ENCODE measurements at regions not wholly inside any gene's neighbourhood (a gene's known extent, or its start where the extent isn't known, plus 50 kb on each side); places are given as distances from the start of the nearest gene placed in this dataset. TPM values are rescaled to one million over a fixed set of nuclear protein-coding genes. Genes with fewer than 3 reads are reported as not detected.
"Not testable (repeated sequence)": the region's sequence is repeated elsewhere in the genome, so short reads cannot be mapped to it uniquely, and the experiment has no call there.

- intact Hi-C loops (cut with DNase I); H3K4me1 ChIP-seq (ENCODE audit: insufficient read depth); H3K27ac ChIP-seq; H3K36me3 ChIP-seq; H3K9me3 ChIP-seq; H3K27me3 ChIP-seq; DNase-seq; H3K4me3 ChIP-seq: not testable (repeated sequence)
- WGBS, 3 donors, result 79 to 90% (median 84%) methylated on average over 4 of the region's 5 CpGs
Observed at GRCh38 chr22:15927172-15927571, 237.3 kb downstream of the POTEH start.

Small RNA genes lying in the stretch of these regions (small RNA-seq; reads per million reads assigned to genes)
- gene AP000522.1, result not detected
